ENCODE measurements at regions not wholly inside any gene's neighbourhood (a gene's known extent, or its start where the extent isn't known, plus 50 kb on each side); places are given as distances from the start of the nearest gene placed in this dataset.

DNA sequence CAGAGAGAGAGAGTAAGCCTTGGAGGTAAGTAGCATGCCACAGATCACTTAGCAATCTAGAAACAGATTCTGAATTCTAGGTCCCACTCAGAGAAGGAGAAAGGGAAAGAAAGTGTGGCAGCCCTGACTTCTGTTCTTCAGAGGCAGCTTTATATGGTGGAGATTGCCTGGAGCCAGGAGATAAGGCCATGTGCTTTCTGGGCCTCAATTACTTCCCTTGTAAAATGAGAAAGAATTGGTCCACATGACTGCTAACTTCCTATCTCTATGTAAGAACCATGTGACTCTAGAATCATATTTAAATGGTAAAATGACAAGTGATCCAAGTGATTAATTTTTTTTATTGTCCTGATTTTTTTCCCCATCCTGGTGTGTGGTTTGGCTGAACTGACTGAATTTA lies 64.1 kb downstream of the HHEX start (continued):
- TF ChIP-seq, protein P1, sequence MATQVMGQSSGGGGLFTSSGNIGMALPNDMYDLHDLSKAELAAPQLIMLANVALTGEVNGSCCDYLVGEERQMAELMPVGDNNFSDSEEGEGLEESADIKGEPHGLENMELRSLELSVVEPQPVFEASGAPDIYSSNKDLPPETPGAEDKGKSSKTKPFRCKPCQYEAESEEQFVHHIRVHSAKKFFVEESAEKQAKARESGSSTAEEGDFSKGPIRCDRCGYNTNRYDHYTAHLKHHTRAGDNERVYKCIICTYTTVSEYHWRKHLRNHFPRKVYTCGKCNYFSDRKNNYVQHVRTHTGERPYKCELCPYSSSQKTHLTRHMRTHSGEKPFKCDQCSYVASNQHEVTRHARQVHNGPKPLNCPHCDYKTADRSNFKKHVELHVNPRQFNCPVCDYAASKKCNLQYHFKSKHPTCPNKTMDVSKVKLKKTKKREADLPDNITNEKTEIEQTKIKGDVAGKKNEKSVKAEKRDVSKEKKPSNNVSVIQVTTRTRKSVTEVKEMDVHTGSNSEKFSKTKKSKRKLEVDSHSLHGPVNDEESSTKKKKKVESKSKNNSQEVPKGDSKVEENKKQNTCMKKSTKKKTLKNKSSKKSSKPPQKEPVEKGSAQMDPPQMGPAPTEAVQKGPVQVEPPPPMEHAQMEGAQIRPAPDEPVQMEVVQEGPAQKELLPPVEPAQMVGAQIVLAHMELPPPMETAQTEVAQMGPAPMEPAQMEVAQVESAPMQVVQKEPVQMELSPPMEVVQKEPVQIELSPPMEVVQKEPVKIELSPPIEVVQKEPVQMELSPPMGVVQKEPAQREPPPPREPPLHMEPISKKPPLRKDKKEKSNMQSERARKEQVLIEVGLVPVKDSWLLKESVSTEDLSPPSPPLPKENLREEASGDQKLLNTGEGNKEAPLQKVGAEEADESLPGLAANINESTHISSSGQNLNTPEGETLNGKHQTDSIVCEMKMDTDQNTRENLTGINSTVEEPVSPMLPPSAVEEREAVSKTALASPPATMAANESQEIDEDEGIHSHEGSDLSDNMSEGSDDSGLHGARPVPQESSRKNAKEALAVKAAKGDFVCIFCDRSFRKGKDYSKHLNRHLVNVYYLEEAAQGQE (IDR thresholded peaks at IDR 0.05; ENCODE audit: borderline replicate concordance): 0 out of 2 replicates have a peak, but pooled peaks have one; percentile 6
- TF ChIP-seq, protein P1 (CRISPR knock-in tag; IDR thresholded peaks at IDR 0.05; ENCODE audit: low read depth): no peak
- no peak for TF ChIP-seq MAZ (CRISPR knock-in tag; conservative IDR thresholded peaks at IDR 0.05 in 1 of 2, IDR thresholded peaks at IDR 0.05 in 1 of 2)
- no peak for TF ChIP-seq ZNF165 (CRISPR knock-in tag; IDR thresholded peaks at IDR 0.05; ENCODE audit: borderline replicate concordance)
- no peak for TF ChIP-seq RBM14 (IDR thresholded peaks at IDR 0.05; ENCODE audit: borderline replicate concordance, insufficient read depth, low read depth, low read length)
- no peak for TF ChIP-seq ZNF274 (IDR thresholded peaks at IDR 0.05; ENCODE audit: borderline replicate concordance, low read depth, low read length)
- TF ChIP-seq, protein P2, sequence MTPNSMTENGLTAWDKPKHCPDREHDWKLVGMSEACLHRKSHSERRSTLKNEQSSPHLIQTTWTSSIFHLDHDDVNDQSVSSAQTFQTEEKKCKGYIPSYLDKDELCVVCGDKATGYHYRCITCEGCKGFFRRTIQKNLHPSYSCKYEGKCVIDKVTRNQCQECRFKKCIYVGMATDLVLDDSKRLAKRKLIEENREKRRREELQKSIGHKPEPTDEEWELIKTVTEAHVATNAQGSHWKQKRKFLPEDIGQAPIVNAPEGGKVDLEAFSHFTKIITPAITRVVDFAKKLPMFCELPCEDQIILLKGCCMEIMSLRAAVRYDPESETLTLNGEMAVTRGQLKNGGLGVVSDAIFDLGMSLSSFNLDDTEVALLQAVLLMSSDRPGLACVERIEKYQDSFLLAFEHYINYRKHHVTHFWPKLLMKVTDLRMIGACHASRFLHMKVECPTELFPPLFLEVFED (CRISPR knock-in tag; conservative IDR thresholded peaks at IDR 0.05): no peak
- no peak for TF ChIP-seq WHSC1 (IDR thresholded peaks at IDR 0.05; ENCODE audit: low read length)
- no peak for TF ChIP-seq ZC3H11A (IDR thresholded peaks at IDR 0.05; ENCODE audit: low read depth, low read length)
- no peak for TF ChIP-seq NFIX (CRISPR knock-in tag; IDR thresholded peaks at IDR 0.05; ENCODE audit: low read depth)
- TF ChIP-seq, protein P3, sequence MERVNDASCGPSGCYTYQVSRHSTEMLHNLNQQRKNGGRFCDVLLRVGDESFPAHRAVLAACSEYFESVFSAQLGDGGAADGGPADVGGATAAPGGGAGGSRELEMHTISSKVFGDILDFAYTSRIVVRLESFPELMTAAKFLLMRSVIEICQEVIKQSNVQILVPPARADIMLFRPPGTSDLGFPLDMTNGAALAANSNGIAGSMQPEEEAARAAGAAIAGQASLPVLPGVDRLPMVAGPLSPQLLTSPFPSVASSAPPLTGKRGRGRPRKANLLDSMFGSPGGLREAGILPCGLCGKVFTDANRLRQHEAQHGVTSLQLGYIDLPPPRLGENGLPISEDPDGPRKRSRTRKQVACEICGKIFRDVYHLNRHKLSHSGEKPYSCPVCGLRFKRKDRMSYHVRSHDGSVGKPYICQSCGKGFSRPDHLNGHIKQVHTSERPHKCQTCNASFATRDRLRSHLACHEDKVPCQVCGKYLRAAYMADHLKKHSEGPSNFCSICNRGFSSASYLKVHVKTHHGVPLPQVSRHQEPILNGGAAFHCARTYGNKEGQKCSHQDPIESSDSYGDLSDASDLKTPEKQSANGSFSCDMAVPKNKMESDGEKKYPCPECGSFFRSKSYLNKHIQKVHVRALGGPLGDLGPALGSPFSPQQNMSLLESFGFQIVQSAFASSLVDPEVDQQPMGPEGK (CRISPR knock-in tag; IDR thresholded peaks at IDR 0.05; ENCODE audit: borderline replicate concordance): no peak
- TF ChIP-seq NBN (IDR thresholded peaks at IDR 0.05; ENCODE audit: low read depth): no peak
- no peak for TF ChIP-seq TAF7 (tag; IDR thresholded peaks at IDR 0.05)
- TF ChIP-seq NR2C2 (CRISPR knock-in tag; IDR thresholded peaks at IDR 0.05): no peak
- TF ChIP-seq NR2C2 (tag; IDR thresholded peaks at IDR 0.05): no peak
- TF ChIP-seq JUNB (CRISPR knock-in tag; conservative IDR thresholded peaks at IDR 0.05): no peak
- TF ChIP-seq ARID1B (IDR thresholded peaks at IDR 0.05): peak; percentile 76
- TF ChIP-seq ZNF316 (IDR thresholded peaks at IDR 0.05): no peak
- no peak for TF ChIP-seq IRF2 (CRISPR knock-in tag; IDR thresholded peaks at IDR 0.05)
- TF ChIP-seq GTF2A2 (tag; IDR thresholded peaks at IDR 0.05): no peak
- no peak for TF ChIP-seq NCOA1 (IDR thresholded peaks at IDR 0.05; ENCODE audit: low read depth)

Data from K562 (cell line).